Bronchial epithelial cell (primary cell): ENCODE measurements at regions not wholly inside any gene's neighbourhood (a gene's known extent, or its start where the extent isn't known, plus 50 kb on each side); places are given as distances from the start of the nearest gene placed in this dataset.
A peak's percentile ranks its signal among the peaks of the same experiment; 100 is the strongest.

Experiments used
- DNase-seq: peaks from one replicate; pipeline ENCODE4 v3.0.0-alpha.2; 2010; ENCODE audit warnings: low read depth
- FAIRE-seq: peaks from 2 replicates; lab custom pipeline; 2011; peaks lifted over from hg19 to GRCh38; lab: Jason Lieb, UNC
- H3K27me3 ChIP-seq: 2 replicates; pipeline ENCODE4 v1.5.1; 2011; ENCODE audit warnings: low read length; ENCODE audit not compliant: control insufficient read depth, insufficient read depth
- H3K36me3 ChIP-seq: 2 replicates; pipeline ENCODE4 v1.5.1; 2011; ENCODE audit warnings: low read length; ENCODE audit not compliant: control insufficient read depth, insufficient read depth
- H3K4me3 ChIP-seq: 2 replicates; pipeline ENCODE4 v1.5.1; 2011; ENCODE audit warnings: mild to moderate bottlenecking, low read depth, low read length, control low read depth
- TF ChIP-seq, protein P1 (sequence below): IDR thresholded peaks from 2 replicates; pipeline ENCODE4 v1.5.1; 2011; ENCODE audit warnings: mild to moderate bottlenecking, moderate library complexity, low read length, control low read depth, inconsistent platforms; ENCODE audit not compliant: insufficient read depth, severe bottlenecking

DNA sequence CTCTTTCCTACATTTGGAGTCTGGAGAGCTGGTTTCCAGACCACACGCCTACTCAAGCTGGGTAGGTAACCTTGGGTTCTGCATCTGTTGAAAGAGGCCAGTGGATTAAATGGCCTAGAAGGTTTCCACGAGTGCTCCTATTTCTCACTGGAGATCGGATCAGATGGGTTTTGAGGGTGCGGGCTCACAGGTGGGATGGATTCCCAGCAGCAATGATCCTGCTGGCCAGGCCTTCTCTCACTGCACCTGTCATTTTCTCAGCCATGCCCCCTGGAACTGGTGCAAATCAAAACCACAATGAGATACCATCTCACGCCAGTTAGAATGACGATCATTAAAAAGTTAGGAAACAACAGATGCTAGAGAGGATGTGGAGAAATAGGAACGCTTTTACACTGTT lies 747.5 kb upstream of the RAB6C start:
- FAIRE-seq = no peak
- Histone ChIP-seq H3K27me3 (no peaks in the 10 kb centered on the region), H3K36me3 (no peaks in the 10 kb centered on the region)

GRCh38 chr2:129233166-129233565 lies 746.3 kb upstream of the RAB6C start:
- no peak for FAIRE-seq
- TF ChIP-seq, protein P1, sequence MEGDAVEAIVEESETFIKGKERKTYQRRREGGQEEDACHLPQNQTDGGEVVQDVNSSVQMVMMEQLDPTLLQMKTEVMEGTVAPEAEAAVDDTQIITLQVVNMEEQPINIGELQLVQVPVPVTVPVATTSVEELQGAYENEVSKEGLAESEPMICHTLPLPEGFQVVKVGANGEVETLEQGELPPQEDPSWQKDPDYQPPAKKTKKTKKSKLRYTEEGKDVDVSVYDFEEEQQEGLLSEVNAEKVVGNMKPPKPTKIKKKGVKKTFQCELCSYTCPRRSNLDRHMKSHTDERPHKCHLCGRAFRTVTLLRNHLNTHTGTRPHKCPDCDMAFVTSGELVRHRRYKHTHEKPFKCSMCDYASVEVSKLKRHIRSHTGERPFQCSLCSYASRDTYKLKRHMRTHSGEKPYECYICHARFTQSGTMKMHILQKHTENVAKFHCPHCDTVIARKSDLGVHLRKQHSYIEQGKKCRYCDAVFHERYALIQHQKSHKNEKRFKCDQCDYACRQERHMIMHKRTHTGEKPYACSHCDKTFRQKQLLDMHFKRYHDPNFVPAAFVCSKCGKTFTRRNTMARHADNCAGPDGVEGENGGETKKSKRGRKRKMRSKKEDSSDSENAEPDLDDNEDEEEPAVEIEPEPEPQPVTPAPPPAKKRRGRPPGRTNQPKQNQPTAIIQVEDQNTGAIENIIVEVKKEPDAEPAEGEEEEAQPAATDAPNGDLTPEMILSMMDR = no peak
- Histone ChIP-seq H3K36me3 (no peaks in the 10 kb centered on the region), H3K4me3 (no peak overlapping the region), H3K27me3 (no peaks in the 10 kb centered on the region)
- DNase-seq = no peak

More for the DNA sequence above, 747.5 kb upstream of the RAB6C start:
- DNase-seq = no peak
- H3K4me3 ChIP-seq = no peak overlapping the region
- TF ChIP-seq, protein P1 = no peak

DNA sequence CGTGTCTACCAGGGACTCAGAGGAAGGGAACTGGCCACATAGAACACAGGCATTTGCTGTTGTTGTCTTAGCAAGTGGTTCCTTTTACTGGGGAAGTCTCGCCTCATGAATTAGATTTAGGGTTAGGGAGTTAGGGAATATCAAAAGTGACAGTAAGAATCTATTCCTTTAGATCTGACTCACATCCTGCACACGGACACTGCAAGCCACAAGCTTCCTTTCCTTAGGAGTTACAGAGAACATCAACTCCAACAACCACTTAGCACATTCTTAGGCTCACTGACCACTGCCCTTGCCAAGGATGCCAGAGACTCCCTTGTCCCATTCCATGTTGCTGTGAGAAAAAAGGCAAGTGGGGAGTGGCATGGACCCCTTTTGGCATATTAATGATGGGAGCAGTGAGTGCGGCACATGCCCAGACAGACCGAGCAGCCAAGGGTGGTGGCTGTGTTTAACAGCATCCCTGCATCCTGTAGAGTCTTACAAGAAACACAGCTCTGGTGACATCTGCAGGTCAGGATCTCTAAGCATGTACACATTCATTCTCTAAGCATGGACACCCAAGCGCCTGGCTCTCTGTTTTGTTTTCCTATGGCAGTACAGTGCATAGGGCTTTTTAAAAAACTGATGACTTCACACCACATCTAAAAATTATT lies 745.6 kb upstream of the RAB6C start:
- peak; percentile 80 for FAIRE-seq
- Histone ChIP-seq H3K36me3 (no peaks in the 10 kb centered on the region), H3K4me3 (no peak overlapping the region), H3K27me3 (no peaks in the 10 kb centered on the region)
- TF ChIP-seq, protein P1 = peak; percentile 57
- DNase-seq = peak; percentile 53

DNA sequence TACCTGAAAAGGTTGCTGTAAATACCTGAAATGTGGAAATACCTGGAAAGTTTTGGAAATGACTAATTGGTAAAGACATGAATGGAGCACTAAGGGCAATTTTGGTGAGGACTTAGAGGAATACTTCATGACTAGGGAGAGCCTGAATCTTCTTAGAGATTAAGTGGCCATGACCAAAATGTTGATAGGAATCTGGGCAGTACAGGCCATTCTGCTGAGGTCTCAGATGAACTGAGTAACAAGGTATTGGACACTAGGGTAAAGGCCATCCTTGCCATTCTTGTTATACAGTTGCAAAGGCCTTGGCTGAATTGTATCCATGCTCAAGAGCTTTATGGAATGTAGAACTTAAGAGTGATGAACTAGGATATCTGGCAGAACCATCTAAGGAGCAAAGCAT lies 742.9 kb upstream of the RAB6C start:
- TF ChIP-seq, protein P1 = no peak
- H3K4me3 ChIP-seq = no peak overlapping the region
- DNase-seq (no peak), FAIRE-seq (no peak)
- no peaks in the 10 kb centered on the region for H3K27me3 ChIP-seq
- no peaks in the 10 kb centered on the region for H3K36me3 ChIP-seq

GRCh38 chr2:129237966-129238725 lies 741.3 kb upstream of the RAB6C start:
- peak; percentile 90 for DNase-seq

More at GRCh38 chr2:129237966-129238725, 741.3 kb upstream of the RAB6C start:
- H3K27me3 ChIP-seq = no peaks in the 10 kb centered on the region
- no peak for FAIRE-seq
- no peaks in the 10 kb centered on the region for H3K36me3 ChIP-seq
- no peak overlapping the region for H3K4me3 ChIP-seq
- TF ChIP-seq, protein P1 = no peak
